Endothelial cell of umbilical vein (primary cell): ENCODE measurements at regions not wholly inside any gene's neighbourhood (a gene's known extent, or its start where the extent isn't known, plus 50 kb on each side); places are given as distances from the start of the nearest gene placed in this dataset.

Source experiments
- BruUV-seq: library from RNA; stranded (reverse); fragments of 400-500 nt; replicated peaks from 2 replicates; lab custom pipeline; 2021; lab: Mats Ljungman, UMichigan
- CTCF ChIA-PET: fragments of 300-600, 350-600 bp; sonication (Branson Sonifier 250); formaldehyde crosslinking; loops from one replicate; lab custom pipeline; 2021; ENCODE audit warnings: antibody characterized with exemption, inconsistent platforms; lab: Charles Lee
- POLR2A ChIA-PET: fragments of 300-600, 350-600 bp; sonication (Branson Sonifier 250); formaldehyde crosslinking; loops from one replicate; lab custom pipeline; 2021; ENCODE audit warnings: antibody characterized with exemption, inconsistent platforms; lab: Charles Lee
- DNase-seq: peaks from one replicate; pipeline ENCODE4 v3.0.0-alpha.2; 2011; ENCODE audit warnings: low read depth, low spot score
- FAIRE-seq: peaks from 2 replicates; lab custom pipeline; 2011; peaks lifted over from hg19 to GRCh38; lab: Jason Lieb, UNC
- H2AFZ ChIP-seq: 2 replicates; pipeline ENCODE4 v1.6.0; 2012; ENCODE audit warnings: low read depth, low read length, control low read depth, inconsistent platforms
- H3K27ac ChIP-seq: 2 replicates; pipeline ENCODE4 v1.5.1; 2011; ENCODE audit warnings: low read depth, mild to moderate bottlenecking, control low read depth, low read length, moderate library complexity; ENCODE audit not compliant: insufficient read depth
- H3K27me3 ChIP-seq, 2 experiments: 2 replicates each; pipeline versions ENCODE4 v1.6.0 to v1.6.1; 2011; ENCODE audit warnings: low read length in 2 of 2, mixed read lengths in 1 of 2; ENCODE audit not compliant: control insufficient read depth in 2 of 2, insufficient read depth in 2 of 2
- H3K36me3 ChIP-seq, 2 experiments: 2 replicates in 1 of 2; 3 replicates in 1 of 2; pipeline ENCODE4 v1.5.1; 2011; ENCODE audit warnings: low read length in 2 of 2, mild to moderate bottlenecking in 1 of 2, moderate library complexity in 1 of 2; ENCODE audit not compliant: control insufficient read depth in 2 of 2, insufficient read depth in 2 of 2; ENCODE audit errors: extremely low read depth in 1 of 2
- H3K4me1 ChIP-seq: 3 replicates; pipeline ENCODE4 v1.5.1; 2011; ENCODE audit warnings: mild to moderate bottlenecking, low read length; ENCODE audit not compliant: control insufficient read depth, insufficient read depth; ENCODE audit errors: extremely low read depth
- H3K4me2 ChIP-seq: 2 replicates; pipeline ENCODE4 v1.6.1; 2011; ENCODE audit warnings: low read length, control low read depth, mixed read lengths; ENCODE audit not compliant: insufficient read depth
- H3K4me3 ChIP-seq, 3 experiments: fragments of 200-600 bp in 1 of 3; sonication (generic), shearing (Covaris generic) in 1 of 3; replicated peaks in 1 of 3; 2 replicates each; pipeline ENCODE4 v1.5.1; 2011 to 2016; ENCODE audit warnings: control low read depth in 3 of 3, low read length in 3 of 3, mild to moderate bottlenecking in 2 of 3, inconsistent platforms in 1 of 3, low read depth in 1 of 3, moderate library complexity in 1 of 3; ENCODE audit not compliant: insufficient read depth in 1 of 3
- H3K79me2 ChIP-seq: 2 replicates; pipeline ENCODE4 v1.6.0; 2012; ENCODE audit warnings: low read length, inconsistent platforms; ENCODE audit not compliant: control insufficient read depth, insufficient read depth
- H3K9ac ChIP-seq: replicated peaks from 2 replicates; pipeline ENCODE3; 2011; ENCODE audit warnings: low read length, control low read depth; ENCODE audit not compliant: insufficient read depth; ENCODE audit errors: extremely low read depth
- H3K9me1 ChIP-seq: replicated peaks from 3 replicates; pipeline ENCODE4 v1.6.0; 2011; ENCODE audit warnings: mild to moderate bottlenecking, low read length; ENCODE audit not compliant: control insufficient read depth, insufficient read depth; ENCODE audit errors: extremely low read depth
- H3K9me3 ChIP-seq: replicated peaks from 2 replicates; pipeline ENCODE4 v1.5.1; 2012; ENCODE audit warnings: low read length, inconsistent platforms; ENCODE audit not compliant: control insufficient read depth, insufficient read depth
- H4K20me1 ChIP-seq: replicated peaks from 2 replicates; pipeline ENCODE3; 2011; ENCODE audit warnings: mild to moderate bottlenecking, low read length; ENCODE audit not compliant: control insufficient read depth, insufficient read depth; ENCODE audit errors: extremely low read depth
- EZH2 ChIP-seq: IDR thresholded peaks from 2 replicates; pipeline ENCODE4 v1.6.1; 2012; ENCODE audit warnings: borderline replicate concordance, low read depth, mild to moderate bottlenecking, moderate library complexity, low read length, inconsistent platforms; ENCODE audit not compliant: severe bottlenecking
- FOS ChIP-seq: IDR thresholded peaks from 2 replicates; pipeline ENCODE4 v1.6.1; 2011; ENCODE audit warnings: mild to moderate bottlenecking, low read length, moderate library complexity, borderline replicate concordance; ENCODE audit not compliant: insufficient read depth
- GATA2 ChIP-seq: IDR thresholded peaks from 2 replicates; pipeline ENCODE4 v1.7.0; 2011; ENCODE audit warnings: low read depth, mild to moderate bottlenecking, moderate library complexity, mixed read lengths, low read length; ENCODE audit not compliant: insufficient read length, insufficient read depth
- JUN ChIP-seq: IDR thresholded peaks from 2 replicates; pipeline ENCODE4 v1.6.1; 2011; ENCODE audit warnings: borderline replicate concordance, low read depth; ENCODE audit not compliant: insufficient read length, insufficient read depth
- MYC ChIP-seq: IDR thresholded peaks from one replicate; pipeline ENCODE4 v1.6.1; 2011; ENCODE audit warnings: mild to moderate bottlenecking, low read depth, low read length
- POLR2A ChIP-seq: IDR thresholded peaks from 2 replicates; pipeline ENCODE4 v1.6.1; 2012; ENCODE audit warnings: low read depth, mild to moderate bottlenecking, control low read depth, low read length
- POLR2AphosphoS5 ChIP-seq: IDR thresholded peaks from 2 replicates; pipeline ENCODE4 v1.6.1; 2012; ENCODE audit warnings: low read depth, mild to moderate bottlenecking, control low read depth, low read length, moderate library complexity; ENCODE audit not compliant: insufficient read depth
- dilution Hi-C: fragments of 300-500 bp; cut with MboI; formaldehyde crosslinking; loops from one replicate; pipeline ENCODE4 v1.15.0; 2019; ENCODE audit warnings: low sequenced_read_pairs; ENCODE audit not compliant: extremely low pct_ligation_motif_present
- intact Hi-C: fragments of 100-400 bp; cut with micrococcal nuclease; formaldehyde crosslinking; loops from one replicate; pipeline ENCODE4 v1.10.0; 2022
- TF ChIP-seq, protein P1 (sequence below): IDR thresholded peaks from 2 replicates; pipeline ENCODE4 v1.6.1; 2011; ENCODE audit not compliant: insufficient read depth, insufficient read length
- TF ChIP-seq, protein P2 (sequence below), 2 donors: IDR thresholded peaks; 1 replicate in 1 of 2; 2 replicates in 1 of 2; pipeline ENCODE4 v1.5.1; 2011; ENCODE audit warnings: low read length in 2 of 2, mild to moderate bottlenecking in 2 of 2, moderate library complexity in 2 of 2, control low read depth in 1 of 2, inconsistent platforms in 1 of 2, low read depth in 1 of 2; ENCODE audit not compliant: insufficient read depth in 1 of 2; ENCODE audit errors: extremely low read depth in 1 of 2

DNA sequence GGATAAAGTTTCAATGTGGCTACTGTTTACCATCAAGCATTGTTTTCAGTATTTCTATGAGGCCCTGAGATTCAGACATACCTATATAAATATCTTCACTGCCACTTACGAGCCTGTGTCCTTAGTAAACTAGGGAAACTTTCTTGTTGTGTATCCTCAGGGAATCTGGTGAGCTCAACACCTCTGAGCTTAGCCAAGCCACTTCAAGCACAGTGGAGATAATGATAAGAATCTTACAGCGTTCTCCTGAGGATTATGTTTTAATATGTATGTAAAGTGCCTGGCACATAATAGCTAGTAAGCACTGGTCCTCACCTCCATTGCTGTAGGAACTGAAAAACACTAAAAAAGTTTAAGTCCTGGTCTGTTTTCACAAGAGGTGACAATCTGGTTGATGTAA lies 268.3 kb downstream of the SKIDA1 start:
- H4K20me1 ChIP-seq: no peaks in the 10 kb centered on the region
- no peak for DNase-seq

More for the DNA sequence above, 268.3 kb downstream of the SKIDA1 start:
- Histone ChIP-seq H3K4me2 (no peak overlapping the region), H3K27me3 (no peaks in the 10 kb centered on the region), H3K9me3 (no peaks in the 10 kb centered on the region), H3K27ac (no peak overlapping the region), H3K9ac (no peak overlapping the region), H3K79me2 (no peaks in the 10 kb centered on the region), H2AFZ (no peak overlapping the region), H3K4me3 (no peak overlapping the region), H3K9me1 (no peaks in the 10 kb centered on the region), H3K36me3 (no peaks in the 10 kb centered on the region), H3K4me1 (no peaks in the 10 kb centered on the region)
- CTCF ChIA-PET: interaction anchor here (0.7 to 1.4 kb wide), 3 partner anchors 85 to 223 kb away, joined by 3 to 6 read pairs (median 3); no protein-coding TSS in a partner anchor
- no peak for TF ChIP-seq EZH2
- TF ChIP-seq, protein P1, sequence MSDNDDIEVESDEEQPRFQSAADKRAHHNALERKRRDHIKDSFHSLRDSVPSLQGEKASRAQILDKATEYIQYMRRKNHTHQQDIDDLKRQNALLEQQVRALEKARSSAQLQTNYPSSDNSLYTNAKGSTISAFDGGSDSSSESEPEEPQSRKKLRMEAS: no peak
- no peak for TF ChIP-seq POLR2AphosphoS5
- no peak for TF ChIP-seq GATA2
- no peak for TF ChIP-seq JUN
- no peak for TF ChIP-seq FOS
- TF ChIP-seq POLR2A: no peak
- TF ChIP-seq, protein P2, sequence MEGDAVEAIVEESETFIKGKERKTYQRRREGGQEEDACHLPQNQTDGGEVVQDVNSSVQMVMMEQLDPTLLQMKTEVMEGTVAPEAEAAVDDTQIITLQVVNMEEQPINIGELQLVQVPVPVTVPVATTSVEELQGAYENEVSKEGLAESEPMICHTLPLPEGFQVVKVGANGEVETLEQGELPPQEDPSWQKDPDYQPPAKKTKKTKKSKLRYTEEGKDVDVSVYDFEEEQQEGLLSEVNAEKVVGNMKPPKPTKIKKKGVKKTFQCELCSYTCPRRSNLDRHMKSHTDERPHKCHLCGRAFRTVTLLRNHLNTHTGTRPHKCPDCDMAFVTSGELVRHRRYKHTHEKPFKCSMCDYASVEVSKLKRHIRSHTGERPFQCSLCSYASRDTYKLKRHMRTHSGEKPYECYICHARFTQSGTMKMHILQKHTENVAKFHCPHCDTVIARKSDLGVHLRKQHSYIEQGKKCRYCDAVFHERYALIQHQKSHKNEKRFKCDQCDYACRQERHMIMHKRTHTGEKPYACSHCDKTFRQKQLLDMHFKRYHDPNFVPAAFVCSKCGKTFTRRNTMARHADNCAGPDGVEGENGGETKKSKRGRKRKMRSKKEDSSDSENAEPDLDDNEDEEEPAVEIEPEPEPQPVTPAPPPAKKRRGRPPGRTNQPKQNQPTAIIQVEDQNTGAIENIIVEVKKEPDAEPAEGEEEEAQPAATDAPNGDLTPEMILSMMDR (IDR thresholded peaks at IDR 0.05; ENCODE audit: extremely low read depth in 1 of 2, insufficient read depth in 1 of 2, low read depth in 1 of 2, low read length in 2 of 2): no peak
- TF ChIP-seq MYC: no peak
- FAIRE-seq: no peak
- POLR2A ChIA-PET: no interaction called here
- BruUV-seq: no TSS peak
- dilution Hi-C loops (no loop called here), intact Hi-C loops (loop anchor here (5.0 kb wide), 1 partner anchor 85 kb away; no protein-coding TSS in a partner anchor)
